ENCODE measurements at regions not wholly inside any gene's neighbourhood (a gene's known extent, or its start where the extent isn't known, plus 50 kb on each side); places are given as distances from the start of the nearest gene placed in this dataset.

DNA sequence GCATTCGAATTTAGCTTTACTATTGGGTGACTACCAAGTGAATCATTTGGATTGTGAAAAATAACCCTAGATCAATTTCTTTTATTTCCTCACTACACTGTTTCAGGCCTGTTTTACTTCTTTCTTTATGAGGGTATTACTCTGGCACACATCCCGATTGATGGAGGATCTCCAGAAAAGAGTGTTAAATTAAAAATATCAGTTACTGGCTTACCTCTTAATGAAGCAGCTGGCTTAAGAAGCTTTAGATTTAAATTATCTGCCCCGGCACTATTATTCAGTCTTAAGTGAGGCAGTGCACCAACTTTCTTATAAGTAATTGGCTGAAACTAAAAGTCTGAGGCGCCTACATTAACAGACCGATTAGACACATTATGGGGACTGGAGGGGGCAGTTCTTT lies 1097.4 kb downstream of the TTLL7 start:
- Histone ChIP-seq H3K36me3 (ENCODE audit: control insufficient read depth, insufficient read depth, low read length) (no peaks in the 10 kb centered on the region), H3K4me3 (ENCODE audit: low read length) (no peak overlapping the region), H3K27ac (ENCODE audit: low read length) (no peak overlapping the region), H3K4me1 (ENCODE audit: control insufficient read depth, insufficient read depth, low read length) (no peaks in the 10 kb centered on the region), H3K9me3 (replicated peaks; ENCODE audit: control insufficient read depth, low read depth, low read length) (no peaks in the 10 kb centered on the region), H3K27me3 (ENCODE audit: control insufficient read depth, insufficient read depth, low read length) (no peaks in the 10 kb centered on the region)
- no peak for DNase-seq
- no CpG with 5 or more reads among the region's 5 CpGs for WGBS (ENCODE audit: insufficient coverage)

DNA sequence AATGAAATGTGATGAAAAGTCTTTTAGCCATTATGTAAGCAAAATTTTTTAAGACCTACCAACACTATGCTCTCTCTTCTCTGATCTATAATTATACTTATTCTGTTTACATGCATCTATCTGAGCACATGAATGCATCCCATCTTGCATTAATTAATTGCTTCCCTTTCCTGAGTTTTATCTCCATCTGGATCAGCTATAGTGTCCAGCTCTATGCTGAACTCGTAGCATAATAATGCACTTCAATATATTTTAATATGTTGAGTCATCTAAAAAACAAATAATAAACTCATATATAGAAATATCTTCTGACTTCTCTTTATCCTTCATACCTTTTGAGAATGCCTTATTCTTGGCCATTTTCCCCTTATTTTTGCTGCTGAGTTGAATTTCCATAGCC lies 1097.8 kb downstream of the TTLL7 start:
- Histone ChIP-seq H3K27me3 (ENCODE audit: control insufficient read depth, insufficient read depth, low read length) (no peaks in the 10 kb centered on the region), H3K36me3 (ENCODE audit: control insufficient read depth, insufficient read depth, low read length) (no peaks in the 10 kb centered on the region), H3K27ac (ENCODE audit: low read length) (no peak overlapping the region), H3K4me3 (ENCODE audit: low read length) (no peak overlapping the region), H3K4me1 (ENCODE audit: control insufficient read depth, insufficient read depth, low read length) (no peaks in the 10 kb centered on the region), H3K9me3 (replicated peaks; ENCODE audit: control insufficient read depth, low read depth, low read length) (no peaks in the 10 kb centered on the region)
- no CpG with 5 or more reads among the region's 1 CpG for WGBS (ENCODE audit: insufficient coverage)
- DNase-seq = no peak

DNA sequence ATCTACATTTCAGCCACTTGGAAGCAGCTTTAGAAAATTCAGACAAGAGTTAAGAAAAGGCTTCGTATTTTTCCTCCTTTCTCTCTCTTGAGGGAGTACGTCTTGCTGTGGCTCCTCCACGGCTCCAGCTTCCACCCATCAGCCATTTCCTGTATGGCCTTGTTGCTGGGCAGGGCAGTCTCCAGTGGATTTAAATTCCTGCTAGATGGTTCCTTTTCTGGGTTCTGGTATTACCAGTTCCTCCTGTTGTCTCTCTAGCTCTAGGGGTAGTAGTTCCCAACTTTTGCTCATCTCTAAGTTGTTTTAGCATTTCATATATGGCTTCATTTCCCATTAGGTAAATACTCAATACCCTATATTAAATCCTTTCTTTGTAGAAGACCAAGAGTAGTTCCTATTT lies 1098.3 kb downstream of the ADGRL2 start:
- Histone ChIP-seq H3K4me1 (ENCODE audit: control insufficient read depth, insufficient read depth, low read length) (no peaks in the 10 kb centered on the region), H3K4me3 (ENCODE audit: low read length) (no peak overlapping the region), H3K27me3 (ENCODE audit: control insufficient read depth, insufficient read depth, low read length) (no peaks in the 10 kb centered on the region), H3K36me3 (ENCODE audit: control insufficient read depth, insufficient read depth, low read length) (no peaks in the 10 kb centered on the region), H3K27ac (ENCODE audit: low read length) (no peak overlapping the region), H3K9me3 (replicated peaks; ENCODE audit: control insufficient read depth, low read depth, low read length) (no peaks in the 10 kb centered on the region)
- DNase-seq = no peak
- no CpG with 5 or more reads among the region's 3 CpGs for WGBS (ENCODE audit: insufficient coverage)

DNA sequence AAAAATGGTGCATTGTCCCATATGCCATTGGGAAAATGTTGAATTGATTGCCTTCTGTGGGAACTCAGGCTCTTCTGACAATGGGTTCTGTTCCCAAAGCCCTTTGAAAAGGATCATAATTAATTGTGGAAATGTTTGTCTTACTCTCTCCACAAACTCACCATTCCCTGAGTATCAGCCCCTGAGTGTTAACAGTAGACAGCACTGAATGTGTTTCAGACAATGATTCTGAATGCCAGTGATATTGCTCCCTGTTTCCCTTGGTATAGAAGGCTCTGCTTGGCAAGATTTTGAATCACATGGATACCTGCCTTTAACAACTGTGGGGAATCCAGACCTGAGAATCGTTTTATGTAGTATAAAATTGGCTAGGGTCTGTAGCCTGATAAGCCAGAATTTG lies 1096.8 kb downstream of the ADGRL2 start:
- Histone ChIP-seq H3K27me3 (ENCODE audit: control insufficient read depth, insufficient read depth, low read length) (no peaks in the 10 kb centered on the region), H3K4me3 (ENCODE audit: low read length) (no peak overlapping the region), H3K36me3 (ENCODE audit: control insufficient read depth, insufficient read depth, low read length) (no peaks in the 10 kb centered on the region), H3K9me3 (replicated peaks; ENCODE audit: control insufficient read depth, low read depth, low read length) (no peaks in the 10 kb centered on the region), H3K27ac (ENCODE audit: low read length) (no peak overlapping the region), H3K4me1 (ENCODE audit: control insufficient read depth, insufficient read depth, low read length) (no peaks in the 10 kb centered on the region)
- DNase-seq = no peak
- WGBS (ENCODE audit: insufficient coverage) = no CpG with 5 or more reads among the region's 1 CpG

DNA sequence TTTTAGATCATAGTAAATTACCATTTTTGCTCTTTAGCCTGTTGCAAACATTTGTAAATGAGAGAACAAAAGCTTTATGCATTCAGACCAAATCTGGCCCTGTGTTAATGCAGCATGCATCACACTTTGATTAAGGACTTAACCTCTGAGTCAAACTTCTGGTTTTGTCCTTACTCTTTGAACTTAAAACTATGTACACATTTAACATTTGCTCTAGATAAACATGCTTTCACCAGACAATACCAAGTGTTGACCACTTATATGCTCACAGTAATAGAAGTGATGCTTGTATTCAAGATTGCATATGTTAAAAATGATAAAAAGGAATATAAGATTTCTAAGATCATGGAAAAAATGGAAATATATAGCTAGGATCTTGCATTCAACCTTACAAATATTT lies 1095.3 kb downstream of the ADGRL2 start:
- Histone ChIP-seq H3K4me3 (ENCODE audit: low read length) (no peak overlapping the region), H3K27me3 (ENCODE audit: control insufficient read depth, insufficient read depth, low read length) (no peaks in the 10 kb centered on the region), H3K36me3 (ENCODE audit: control insufficient read depth, insufficient read depth, low read length) (no peaks in the 10 kb centered on the region), H3K4me1 (ENCODE audit: control insufficient read depth, insufficient read depth, low read length) (no peaks in the 10 kb centered on the region), H3K27ac (ENCODE audit: low read length) (no peak overlapping the region), H3K9me3 (replicated peaks; ENCODE audit: control insufficient read depth, low read depth, low read length) (no peaks in the 10 kb centered on the region)
- DNase-seq = no peak

DNA sequence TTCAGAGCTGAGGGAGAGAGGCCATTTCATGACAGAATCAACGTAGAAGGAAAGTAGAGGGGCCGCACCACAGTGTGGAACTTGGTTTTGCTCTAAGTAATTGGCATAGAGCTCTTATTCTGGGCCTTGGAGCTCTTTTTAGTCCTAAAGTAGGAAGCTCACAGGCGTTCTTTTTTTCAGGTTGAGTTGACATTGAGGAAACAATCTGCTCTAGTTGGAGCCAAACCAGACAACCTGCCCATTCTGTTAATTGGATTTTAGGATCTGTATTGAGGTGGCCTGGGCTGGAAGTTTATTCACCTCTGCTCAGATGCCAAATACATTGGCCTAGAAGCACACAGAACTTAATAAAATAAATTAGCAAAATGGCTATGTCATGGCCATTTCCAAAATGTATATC lies 1093.9 kb downstream of the ADGRL2 start:
- H3K4me3 ChIP-seq (ENCODE audit: low read length) = no peak overlapping the region
- no peaks in the 10 kb centered on the region for H3K27me3 ChIP-seq (ENCODE audit: control insufficient read depth, insufficient read depth, low read length)
- no peak overlapping the region for H3K27ac ChIP-seq (ENCODE audit: low read length)
- no peaks in the 10 kb centered on the region for H3K4me1 ChIP-seq (ENCODE audit: control insufficient read depth, insufficient read depth, low read length)
- DNase-seq = no peak
- H3K36me3 ChIP-seq (ENCODE audit: control insufficient read depth, insufficient read depth, low read length) = no peaks in the 10 kb centered on the region
- 86% methylated on average over 2 of the region's 3 CpGs for WGBS (ENCODE audit: insufficient coverage)
- H3K9me3 ChIP-seq (replicated peaks; ENCODE audit: control insufficient read depth, low read depth, low read length) = no peaks in the 10 kb centered on the region

DNA sequence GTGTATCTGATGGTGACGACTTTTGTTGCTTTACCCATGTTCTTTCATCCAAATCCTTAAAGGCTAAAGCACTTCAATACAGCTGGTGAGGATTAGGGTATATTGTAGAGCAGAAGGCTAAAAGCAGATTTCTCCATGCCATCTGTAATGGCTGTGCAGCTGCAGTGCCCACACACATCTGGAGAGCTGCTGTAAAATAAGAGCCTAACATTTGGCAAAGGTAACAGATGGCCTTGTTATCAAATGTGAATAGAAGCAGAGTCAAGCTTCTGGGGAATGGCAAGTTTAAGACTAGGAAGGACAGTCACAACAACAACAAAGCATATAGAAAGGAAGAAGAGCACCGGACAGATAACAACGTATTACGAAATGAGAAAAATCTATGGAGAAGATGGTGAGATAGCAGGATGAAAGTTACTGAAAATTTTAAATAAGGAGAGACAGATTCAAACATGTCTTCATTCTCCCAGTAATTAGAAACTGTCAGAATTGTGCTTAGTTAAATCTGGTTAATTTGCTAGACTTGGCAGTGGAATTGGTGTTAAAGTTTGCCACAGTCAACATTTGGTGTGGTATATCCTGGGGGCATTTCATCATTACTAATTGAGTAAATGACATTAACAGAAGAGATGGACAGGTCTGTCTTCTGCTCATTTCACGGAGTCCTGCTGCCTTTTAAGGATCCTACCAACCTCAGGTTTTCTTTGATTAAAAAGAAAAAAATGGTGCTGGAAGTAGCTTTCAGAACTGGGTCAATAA lies 1093.2 kb downstream of the ADGRL2 start:
- no CpG with 5 or more reads among the region's 5 CpGs for WGBS (ENCODE audit: insufficient coverage)
- DNase-seq = peak; percentile 14

DNA sequence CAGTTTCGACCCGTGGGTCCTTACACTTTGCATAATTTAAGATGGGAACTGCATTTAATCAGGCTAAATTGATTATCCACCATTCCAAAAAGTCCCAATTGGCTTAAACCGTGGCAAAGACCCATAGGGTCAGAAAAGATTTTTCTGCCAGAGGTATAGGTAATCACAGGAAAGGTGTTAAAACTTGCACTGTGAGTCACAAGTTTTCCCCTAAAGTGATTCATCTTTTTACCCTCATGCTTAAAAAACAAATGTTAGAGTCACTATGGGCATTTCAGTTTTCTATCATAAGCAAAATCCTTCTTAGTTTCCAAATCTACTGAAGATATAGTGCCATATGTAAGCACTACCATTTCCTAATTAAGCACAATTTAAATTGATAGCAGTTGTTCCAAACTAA lies 1079.8 kb downstream of the ADGRL2 start:
- no peaks in the 10 kb centered on the region for H3K27me3 ChIP-seq (ENCODE audit: control insufficient read depth, insufficient read depth, low read length)
- H3K4me3 ChIP-seq (ENCODE audit: low read length) = no peak overlapping the region
- no peaks in the 10 kb centered on the region for H3K9me3 ChIP-seq (replicated peaks; ENCODE audit: control insufficient read depth, low read depth, low read length)
- no peak overlapping the region for H3K27ac ChIP-seq (ENCODE audit: low read length)
- H3K36me3 ChIP-seq (ENCODE audit: control insufficient read depth, insufficient read depth, low read length) = no peaks in the 10 kb centered on the region
- DNase-seq = no peak
- H3K4me1 ChIP-seq (ENCODE audit: control insufficient read depth, insufficient read depth, low read length) = peaks cover 2% of the 10 kb centered on the region
- WGBS (ENCODE audit: insufficient coverage) = no CpG with 5 or more reads among the region's 3 CpGs

More for the DNA sequence above, 1093.2 kb downstream of the ADGRL2 start:
- H3K4me3 ChIP-seq (ENCODE audit: low read length) = no peak overlapping the region
- no peak overlapping the region for H3K27ac ChIP-seq (ENCODE audit: low read length)
- H3K4me1 ChIP-seq (ENCODE audit: control insufficient read depth, insufficient read depth, low read length) = no peaks in the 10 kb centered on the region
- H3K9me3 ChIP-seq (replicated peaks; ENCODE audit: control insufficient read depth, low read depth, low read length) = no peaks in the 10 kb centered on the region
- H3K27me3 ChIP-seq (ENCODE audit: control insufficient read depth, insufficient read depth, low read length) = no peaks in the 10 kb centered on the region
- H3K36me3 ChIP-seq (ENCODE audit: control insufficient read depth, insufficient read depth, low read length) = no peaks in the 10 kb centered on the region

DNA sequence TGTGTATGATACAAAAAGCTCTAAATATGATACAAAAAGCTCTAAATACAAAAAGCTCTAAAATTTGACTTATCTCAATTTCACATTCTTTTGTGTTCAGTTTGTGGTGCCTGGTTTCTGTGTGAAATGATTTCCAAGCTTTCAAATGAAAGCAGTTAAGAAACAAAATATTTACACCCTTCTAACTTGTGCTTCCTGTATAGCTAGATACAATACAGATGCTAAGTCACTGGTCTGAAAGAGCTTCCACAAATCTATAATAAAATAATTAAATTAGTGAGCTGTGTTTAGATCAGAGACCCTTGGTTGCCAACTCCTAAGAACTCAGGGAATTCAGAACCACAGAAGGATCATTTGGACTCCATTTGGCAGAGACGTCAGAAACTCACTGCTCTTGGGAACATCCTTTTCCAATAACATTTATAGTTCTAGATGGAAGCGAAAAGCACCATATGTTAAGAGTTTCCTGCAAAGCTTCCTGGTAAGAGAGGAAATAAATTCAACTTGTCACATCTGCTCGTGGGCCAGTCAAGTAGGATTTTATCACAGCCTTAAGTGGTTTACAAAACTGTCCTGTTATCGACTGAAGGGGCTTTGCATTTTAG lies 1079.1 kb downstream of the ADGRL2 start:
- Histone ChIP-seq H3K36me3 (ENCODE audit: control insufficient read depth, insufficient read depth, low read length) (no peaks in the 10 kb centered on the region), H3K9me3 (replicated peaks; ENCODE audit: control insufficient read depth, low read depth, low read length) (no peaks in the 10 kb centered on the region), H3K4me1 (ENCODE audit: control insufficient read depth, insufficient read depth, low read length) (peaks cover 2% of the 10 kb centered on the region), H3K4me3 (ENCODE audit: low read length) (no peak overlapping the region), H3K27ac (ENCODE audit: low read length) (peak overlapping the region; percentile 4), H3K27me3 (ENCODE audit: control insufficient read depth, insufficient read depth, low read length) (no peaks in the 10 kb centered on the region)
- DNase-seq = peak; percentile 92
- no CpG with 5 or more reads among the region's 4 CpGs for WGBS (ENCODE audit: insufficient coverage)

DNA sequence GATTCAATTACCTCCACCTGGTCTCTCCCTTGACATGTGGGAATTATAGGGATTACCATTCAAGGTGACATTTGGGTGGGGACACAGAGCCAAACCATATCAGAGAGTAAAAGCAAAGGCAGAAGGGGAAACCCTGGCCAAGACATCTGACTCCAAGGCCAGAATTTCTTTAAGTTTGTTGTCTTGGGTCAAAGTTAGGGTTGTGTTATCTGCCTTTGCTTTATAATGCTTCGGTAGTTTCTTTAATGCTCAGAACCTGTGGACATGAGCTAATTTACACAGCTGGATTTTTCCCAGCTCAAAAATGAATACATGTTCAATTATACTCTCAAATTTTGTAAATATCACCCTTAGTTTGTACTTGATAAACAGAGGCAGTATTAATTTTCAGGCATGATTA lies 1074.4 kb downstream of the ADGRL2 start:
- Histone ChIP-seq H3K4me1 (ENCODE audit: control insufficient read depth, insufficient read depth, low read length) (no peaks in the 10 kb centered on the region), H3K27me3 (ENCODE audit: control insufficient read depth, insufficient read depth, low read length) (no peaks in the 10 kb centered on the region), H3K36me3 (ENCODE audit: control insufficient read depth, insufficient read depth, low read length) (no peaks in the 10 kb centered on the region), H3K4me3 (ENCODE audit: low read length) (no peak overlapping the region), H3K9me3 (replicated peaks; ENCODE audit: control insufficient read depth, low read depth, low read length) (no peaks in the 10 kb centered on the region), H3K27ac (ENCODE audit: low read length) (no peak overlapping the region)
- DNase-seq = no peak
- WGBS (ENCODE audit: insufficient coverage) = no CpG with 5 or more reads among the region's 1 CpG

DNA sequence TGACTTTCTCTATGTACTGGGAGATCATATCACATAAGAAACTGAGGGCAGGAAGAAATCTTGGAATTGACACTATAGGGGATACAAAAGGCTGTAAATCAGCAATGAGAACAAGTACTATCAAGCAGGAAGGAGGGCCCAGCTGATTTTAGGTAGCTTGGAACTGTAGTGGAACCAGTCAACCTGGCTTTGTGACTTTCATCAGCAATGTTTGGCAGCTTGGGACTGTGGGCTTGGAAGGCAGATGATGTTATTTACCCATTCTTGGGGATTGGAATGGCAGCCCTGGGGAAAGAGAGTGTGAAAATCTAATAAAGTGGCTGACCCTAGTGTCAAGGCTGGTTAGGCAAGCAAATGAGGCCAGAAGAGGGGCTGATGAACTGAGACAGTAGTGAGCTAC lies 1073.3 kb downstream of the ADGRL2 start:
- no peak for DNase-seq
- H3K9me3 ChIP-seq (replicated peaks; ENCODE audit: control insufficient read depth, low read depth, low read length) = no peaks in the 10 kb centered on the region
- H3K27ac ChIP-seq (ENCODE audit: low read length) = no peak overlapping the region
- H3K36me3 ChIP-seq (ENCODE audit: control insufficient read depth, insufficient read depth, low read length) = no peaks in the 10 kb centered on the region
- H3K27me3 ChIP-seq (ENCODE audit: control insufficient read depth, insufficient read depth, low read length) = no peaks in the 10 kb centered on the region
- H3K4me3 ChIP-seq (ENCODE audit: low read length) = no peak overlapping the region
- no peaks in the 10 kb centered on the region for H3K4me1 ChIP-seq (ENCODE audit: control insufficient read depth, insufficient read depth, low read length)

Data from muscle of leg (tissue), 3 donors.